LoVo (cell line): ENCODE measurements at regions not wholly inside any gene's neighbourhood (a gene's known extent, or its start where the extent isn't known, plus 50 kb on each side); places are given as distances from the start of the nearest gene placed in this dataset.

Experiments
- DNase-seq: peaks from one replicate; pipeline ENCODE4 v3.0.0-alpha.2; 2016; ENCODE audit warnings: low spot score

- no peak for DNase-seq
Observed at GRCh38 chr12:114740448-114740847, 56.5 kb upstream of the TBX3 start.

- DNase-seq: no peak
Observed at GRCh38 chr12:114738460-114739184, 54.6 kb upstream of the TBX3 start.

GRCh38 chr12:114735680-114736374 is 51.9 kb upstream of the TBX3 start:
- no peak for DNase-seq

- no peak for DNase-seq
Observed at GRCh38 chr12:114735011-114735410, 51.0 kb upstream of the TBX3 start.

- peak; percentile 19 for DNase-seq
Observed at GRCh38 chr12:114733919-114734318, 49.9 kb upstream of the TBX3 start.
